Trophoblast cell (in vitro differentiated cells and primary cell): ENCODE measurements at regions not wholly inside any gene's neighbourhood (a gene's known extent, or its start where the extent isn't known, plus 50 kb on each side); places are given as distances from the start of the nearest gene placed in this dataset.

ENCODE experiments used
- DNase-seq, 2 donors: peaks; one replicate each; pipeline ENCODE4 v3.0.0-alpha.2; 2016
- H2AFZ ChIP-seq: 2 replicates; pipeline ENCODE4 v1.6.1; 2013; ENCODE audit warnings: low read length, moderate library complexity, mild to moderate bottlenecking; ENCODE audit not compliant: insufficient read depth, poor library complexity
- H2AK5ac ChIP-seq: 2 replicates; pipeline ENCODE4 v1.6.1; 2013; ENCODE audit warnings: mild to moderate bottlenecking, low read length
- H2BK120ac ChIP-seq: 2 replicates; pipeline ENCODE4 v1.6.1; 2013; ENCODE audit warnings: low read length, mild to moderate bottlenecking, moderate library complexity; ENCODE audit not compliant: insufficient read depth, poor library complexity
- H2BK12ac ChIP-seq: 2 replicates; pipeline ENCODE4 v1.6.1; 2013; ENCODE audit warnings: mild to moderate bottlenecking, low read length, moderate library complexity
- H2BK5ac ChIP-seq: 2 replicates; pipeline ENCODE4 v1.6.1; 2013; ENCODE audit warnings: low read length, low read depth, moderate library complexity, mild to moderate bottlenecking; ENCODE audit not compliant: poor library complexity
- H3K14ac ChIP-seq: 2 replicates; pipeline ENCODE4 v1.6.1; 2013; ENCODE audit warnings: mild to moderate bottlenecking, low read length
- H3K18ac ChIP-seq: 2 replicates; pipeline ENCODE4 v1.6.1; 2013; ENCODE audit warnings: mild to moderate bottlenecking, low read length
- H3K23ac ChIP-seq: 2 replicates; pipeline ENCODE4 v1.6.1; 2013; ENCODE audit warnings: low read length
- H3K27ac ChIP-seq: 2 replicates; pipeline ENCODE4 v1.5.1; 2013; ENCODE audit warnings: low read depth, mild to moderate bottlenecking, inconsistent platforms, low read length, moderate library complexity
- H3K27me3 ChIP-seq: 2 replicates; pipeline ENCODE4 v1.6.1; 2013; ENCODE audit warnings: inconsistent platforms, mild to moderate bottlenecking, low read length, moderate library complexity; ENCODE audit not compliant: insufficient read depth
- H3K36me3 ChIP-seq, 2 experiments: 1 replicate in 1 of 2; 2 replicates in 1 of 2; pipeline ENCODE4 v1.6.1; 2013; ENCODE audit warnings: low read length in 2 of 2, mild to moderate bottlenecking in 2 of 2, moderate library complexity in 1 of 2; ENCODE audit not compliant: insufficient read depth in 2 of 2, control insufficient read depth in 1 of 2
- H3K4ac ChIP-seq: 2 replicates; pipeline ENCODE4 v1.6.1; 2013; ENCODE audit warnings: low read depth, mild to moderate bottlenecking, low read length, moderate library complexity
- H3K4me1 ChIP-seq, 2 experiments: 1 replicate in 1 of 2; 2 replicates in 1 of 2; pipeline ENCODE4 v1.6.1; 2013; ENCODE audit warnings: low read length in 2 of 2, mild to moderate bottlenecking in 2 of 2, moderate library complexity in 1 of 2; ENCODE audit not compliant: insufficient read depth in 2 of 2, control insufficient read depth in 1 of 2
- H3K4me2 ChIP-seq: 2 replicates; pipeline ENCODE4 v1.6.1; 2013; ENCODE audit warnings: inconsistent platforms, mild to moderate bottlenecking, low read length, moderate library complexity
- H3K4me3 ChIP-seq: 2 replicates; pipeline ENCODE4 v1.5.1; 2013; ENCODE audit warnings: mild to moderate bottlenecking, low read depth, low read length, inconsistent platforms
- H3K79me1 ChIP-seq: one replicate; pipeline ENCODE4 v1.6.1; 2013; ENCODE audit warnings: low read length
- H3K79me2 ChIP-seq: 2 replicates; pipeline ENCODE4 v1.6.1; 2013; ENCODE audit warnings: low read length, mild to moderate bottlenecking; ENCODE audit not compliant: control insufficient read depth, insufficient read depth, poor library complexity
- H3K9ac ChIP-seq: 2 replicates; pipeline ENCODE4 v1.6.1; 2013; ENCODE audit warnings: mild to moderate bottlenecking, low read length
- H3K9me3 ChIP-seq: 2 replicates; pipeline ENCODE4 v1.6.1; 2013; ENCODE audit warnings: low read depth, mild to moderate bottlenecking, control low read depth, inconsistent platforms, low read length; ENCODE audit not compliant: insufficient read depth
- H4K12ac ChIP-seq: 2 replicates; pipeline ENCODE4 v1.6.1; 2013; ENCODE audit warnings: low read depth, mild to moderate bottlenecking, low read length, moderate library complexity
- H4K8ac ChIP-seq: 2 replicates; pipeline ENCODE4 v1.6.1; 2013; ENCODE audit warnings: low read depth, mild to moderate bottlenecking, low read length, moderate library complexity
- H4K91ac ChIP-seq: one replicate; pipeline ENCODE4 v1.6.1; 2013; ENCODE audit warnings: low read depth, mild to moderate bottlenecking, low read length, moderate library complexity
- WGBS: extraction: QIAGEN DNeasy Blood & Tissue Kit; methylation state at CpG from one replicate; pipeline ENCODE4 v1.1.7; 2013; ENCODE audit warnings: missing lambda C conversion rate; ENCODE audit not compliant: insufficient read length, insufficient coverage; ENCODE audit errors: extremely low coverage; 5-methylcytosine and 5-hydroxymethylcytosine counted together

GRCh38 chr3:95226437-95226836 is 1163.6 kb downstream of the NSUN3 start:
- Histone ChIP-seq H2BK12ac (no peak overlapping the region), H2AK5ac (no peak overlapping the region), H4K12ac (no peak overlapping the region), H3K27me3 (no peaks in the 10 kb centered on the region), H3K4me2 (no peak overlapping the region), H3K4me1 (no peaks in the 10 kb centered on the region), H4K91ac (no peak overlapping the region), H3K14ac (no peak overlapping the region), H3K79me1 (no peaks in the 10 kb centered on the region), H3K4me3 (no peak overlapping the region), H4K8ac (no peak overlapping the region), H3K27ac (no peak overlapping the region), H2BK120ac (no peak overlapping the region), H3K9me3 (peaks cover 2% of the 10 kb centered on the region), H3K79me2 (no peaks in the 10 kb centered on the region), H2BK5ac (no peak overlapping the region), H3K36me3 (peaks cover 0 to 2% of the 10 kb centered on the region in 2 experiments), H3K9ac (no peak overlapping the region), H3K23ac (no peak overlapping the region), H3K18ac (no peak overlapping the region), H2AFZ (no peak overlapping the region), H3K4ac (no peak overlapping the region)
- WGBS, result no CpG with 5 or more reads among the region's 5 CpGs
- DNase-seq, result peak in 1 of 2 donors; percentile 0

GRCh38 chr3:95227092-95227491 is 1164.2 kb downstream of the NSUN3 start:
- Histone ChIP-seq H3K27me3 (no peaks in the 10 kb centered on the region), H3K4me1 (no peaks in the 10 kb centered on the region), H3K4me3 (no peak overlapping the region), H4K8ac (no peak overlapping the region), H2BK5ac (no peak overlapping the region), H3K4ac (no peak overlapping the region), H3K18ac (no peak overlapping the region), H2BK12ac (no peak overlapping the region), H4K91ac (no peak overlapping the region), H4K12ac (no peak overlapping the region), H3K9me3 (peaks cover 2% of the 10 kb centered on the region), H2AK5ac (no peak overlapping the region), H3K14ac (no peak overlapping the region), H3K9ac (no peak overlapping the region), H3K4me2 (no peak overlapping the region), H3K23ac (no peak overlapping the region), H2AFZ (no peak overlapping the region), H3K27ac (no peak overlapping the region), H2BK120ac (no peak overlapping the region), H3K36me3 (peaks cover 0 to 2% of the 10 kb centered on the region in 2 experiments), H3K79me2 (no peaks in the 10 kb centered on the region), H3K79me1 (no peaks in the 10 kb centered on the region)
- WGBS, result no CpG with 5 or more reads among the region's 4 CpGs
- DNase-seq, result no peak

- no peak overlapping the region for H3K23ac ChIP-seq
- WGBS, result no CpG with 5 or more reads among the region's 7 CpGs
- no peak overlapping the region for H3K14ac ChIP-seq
- H3K36me3 ChIP-seq, result peaks cover 0 to 2% of the 10 kb centered on the region in 2 experiments
- H3K27ac ChIP-seq, result no peak overlapping the region
- H3K4me2 ChIP-seq, result no peak overlapping the region
- no peak overlapping the region for H2BK120ac ChIP-seq
- H4K91ac ChIP-seq, result no peak overlapping the region
- H3K79me2 ChIP-seq, result no peaks in the 10 kb centered on the region
- no peaks in the 10 kb centered on the region for H3K27me3 ChIP-seq
- no peak overlapping the region for H2AK5ac ChIP-seq
- DNase-seq, result no peak
- no peak overlapping the region for H2BK12ac ChIP-seq
- H3K79me1 ChIP-seq, result no peaks in the 10 kb centered on the region
- no peaks in the 10 kb centered on the region for H3K4me1 ChIP-seq
- H3K4me3 ChIP-seq, result no peak overlapping the region
- H3K9me3 ChIP-seq, result peaks cover 2% of the 10 kb centered on the region
- no peak overlapping the region for H4K12ac ChIP-seq
- H3K4ac ChIP-seq, result no peak overlapping the region
- no peak overlapping the region for H3K18ac ChIP-seq
- no peak overlapping the region for H2BK5ac ChIP-seq
- no peak overlapping the region for H4K8ac ChIP-seq
- H2AFZ ChIP-seq, result no peak overlapping the region
- no peak overlapping the region for H3K9ac ChIP-seq
These were observed 1165.6 kb downstream of the NSUN3 start for GRCh38 chr3:95228416-95228815.

GRCh38 chr3:95235916-95236315 is 1173.1 kb downstream of the NSUN3 start:
- no peaks in the 10 kb centered on the region for H3K79me1 ChIP-seq
- no peaks in the 10 kb centered on the region for H3K4me1 ChIP-seq
- no peak overlapping the region for H3K4me2 ChIP-seq
- no peak overlapping the region for H3K14ac ChIP-seq
- H3K4me3 ChIP-seq, result no peak overlapping the region
- no peak overlapping the region for H2BK120ac ChIP-seq
- no peak overlapping the region for H2AFZ ChIP-seq
- H2AK5ac ChIP-seq, result no peak overlapping the region
- H3K27me3 ChIP-seq, result no peaks in the 10 kb centered on the region
- no peak overlapping the region for H3K27ac ChIP-seq
- H3K9ac ChIP-seq, result no peak overlapping the region
- no peaks in the 10 kb centered on the region for H3K36me3 ChIP-seq
- no peak overlapping the region for H4K8ac ChIP-seq
- no peaks in the 10 kb centered on the region for H3K9me3 ChIP-seq
- H3K18ac ChIP-seq, result no peak overlapping the region
- H3K79me2 ChIP-seq, result no peaks in the 10 kb centered on the region
- H2BK12ac ChIP-seq, result no peak overlapping the region
- no peak overlapping the region for H2BK5ac ChIP-seq
- no peak overlapping the region for H4K12ac ChIP-seq
- no peak overlapping the region for H3K23ac ChIP-seq
- H4K91ac ChIP-seq, result no peak overlapping the region
- H3K4ac ChIP-seq, result no peak overlapping the region
- DNase-seq, result no peak
